Endodermal cell (in vitro differentiated cells): ENCODE measurements at regions not wholly inside any gene's neighbourhood (a gene's known extent, or its start where the extent isn't known, plus 50 kb on each side); places are given as distances from the start of the nearest gene placed in this dataset.

ENCODE experiments used
- DNase-seq: peaks from one replicate; pipeline ENCODE4 v3.0.0-alpha.2; 2017
- H3K27ac ChIP-seq: 2 replicates; pipeline ENCODE4 v1.5.1; 2013; ENCODE audit warnings: mild to moderate bottlenecking, low read depth, low read length, moderate library complexity
- H3K27me3 ChIP-seq: 2 replicates; pipeline ENCODE4 v1.6.1; 2013; ENCODE audit warnings: mild to moderate bottlenecking, low read length, moderate library complexity; ENCODE audit not compliant: insufficient read depth, control insufficient read depth, poor library complexity, severe bottlenecking
- H3K36me3 ChIP-seq: 2 replicates; pipeline ENCODE4 v1.7.0; 2013; ENCODE audit warnings: mild to moderate bottlenecking, low read length, moderate library complexity; ENCODE audit not compliant: control insufficient read depth, insufficient read depth
- H3K4me1 ChIP-seq: one replicate; pipeline ENCODE4 v1.7.0; 2013; ENCODE audit warnings: low read length; ENCODE audit not compliant: control insufficient read depth, insufficient read depth
- H3K4me3 ChIP-seq: 2 replicates; pipeline ENCODE4 v1.5.1; 2013; ENCODE audit warnings: mild to moderate bottlenecking, low read length, moderate library complexity
- H3K9ac ChIP-seq: 2 replicates; pipeline ENCODE4 v1.6.1; 2013; ENCODE audit warnings: mild to moderate bottlenecking, low read length, moderate library complexity; ENCODE audit not compliant: poor library complexity, severe bottlenecking; ENCODE audit errors: extremely low read depth
- H3K9me3 ChIP-seq: 2 replicates; pipeline ENCODE4 v1.6.1; 2013; ENCODE audit warnings: mild to moderate bottlenecking, low read length, moderate library complexity; ENCODE audit not compliant: control insufficient read depth
- H3K27ac Mint-ChIP-seq: 2 replicates; pipeline ENCODE4 v1.8.0; 2020; ENCODE audit warnings: mixed read lengths
- H3K27me3 Mint-ChIP-seq: 2 replicates; pipeline ENCODE4 v1.8.0; 2021; ENCODE audit warnings: mild to moderate bottlenecking, mixed read lengths; ENCODE audit not compliant: insufficient read depth
- H3K36me3 Mint-ChIP-seq: 2 replicates; pipeline ENCODE4 v1.8.0; 2020; ENCODE audit warnings: low read depth, mixed read lengths
- H3K4me1 Mint-ChIP-seq: 2 replicates; pipeline ENCODE4 v1.8.0; 2020; ENCODE audit warnings: mixed read lengths
- H3K4me3 Mint-ChIP-seq: 2 replicates; pipeline ENCODE4 v1.8.0; 2020; ENCODE audit warnings: mild to moderate bottlenecking, moderate library complexity, mixed read lengths
- H3K9me3 Mint-ChIP-seq: 2 replicates; pipeline ENCODE4 v1.8.0; 2020; ENCODE audit warnings: mild to moderate bottlenecking, mixed read lengths
- WGBS, 2 experiments: methylation state at CpG; one replicate each; pipeline versions ENCODE4 v1.1.5 to v1.1.7; 2013; ENCODE audit warnings: missing lambda C conversion rate in 2 of 2, mixed read lengths in 1 of 2; ENCODE audit not compliant: insufficient coverage in 1 of 2, insufficient read length in 1 of 2; 5-methylcytosine and 5-hydroxymethylcytosine counted together
- TF ChIP-seq, protein P1 (sequence below): fragments of 200-600 bp; sonication (generic); conservative IDR thresholded peaks from 2 replicates; pipeline ENCODE4 v1.5.0; 2021; ENCODE audit warnings: antibody characterized with exemption, mild to moderate bottlenecking

DNA sequence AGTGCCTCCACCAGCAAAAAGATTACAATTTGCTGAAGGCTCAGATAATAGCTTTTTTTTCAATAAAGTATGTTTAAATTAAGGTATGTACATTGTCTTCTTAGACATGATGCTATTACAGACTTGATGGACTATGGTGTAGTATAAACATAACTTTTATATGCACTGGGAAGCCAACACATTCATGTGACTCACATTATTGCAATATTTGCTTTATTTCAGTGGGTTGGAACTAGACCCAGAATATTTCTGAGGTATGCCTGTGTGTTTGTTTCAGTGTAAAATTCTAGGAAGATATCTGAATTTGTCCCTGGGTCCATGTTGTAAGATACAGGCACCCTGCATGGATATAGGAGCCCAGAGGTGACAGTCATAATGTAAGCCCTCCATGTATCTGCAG is 120.0 kb upstream of the BDNF start:
- DNase-seq, result no peak
- TF ChIP-seq, protein P1, sequence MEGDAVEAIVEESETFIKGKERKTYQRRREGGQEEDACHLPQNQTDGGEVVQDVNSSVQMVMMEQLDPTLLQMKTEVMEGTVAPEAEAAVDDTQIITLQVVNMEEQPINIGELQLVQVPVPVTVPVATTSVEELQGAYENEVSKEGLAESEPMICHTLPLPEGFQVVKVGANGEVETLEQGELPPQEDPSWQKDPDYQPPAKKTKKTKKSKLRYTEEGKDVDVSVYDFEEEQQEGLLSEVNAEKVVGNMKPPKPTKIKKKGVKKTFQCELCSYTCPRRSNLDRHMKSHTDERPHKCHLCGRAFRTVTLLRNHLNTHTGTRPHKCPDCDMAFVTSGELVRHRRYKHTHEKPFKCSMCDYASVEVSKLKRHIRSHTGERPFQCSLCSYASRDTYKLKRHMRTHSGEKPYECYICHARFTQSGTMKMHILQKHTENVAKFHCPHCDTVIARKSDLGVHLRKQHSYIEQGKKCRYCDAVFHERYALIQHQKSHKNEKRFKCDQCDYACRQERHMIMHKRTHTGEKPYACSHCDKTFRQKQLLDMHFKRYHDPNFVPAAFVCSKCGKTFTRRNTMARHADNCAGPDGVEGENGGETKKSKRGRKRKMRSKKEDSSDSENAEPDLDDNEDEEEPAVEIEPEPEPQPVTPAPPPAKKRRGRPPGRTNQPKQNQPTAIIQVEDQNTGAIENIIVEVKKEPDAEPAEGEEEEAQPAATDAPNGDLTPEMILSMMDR, result no peak
- Histone ChIP-seq H3K4me3 (no peak overlapping the region), H3K9ac (no peak overlapping the region), H3K27me3 (peaks cover 38% of the 10 kb centered on the region), H3K36me3 (no peaks in the 10 kb centered on the region), H3K27ac (no peak overlapping the region), H3K4me1 (peaks cover 6% of the 10 kb centered on the region), H3K9me3 (no peaks in the 10 kb centered on the region)
- H3K4me1 Mint-ChIP-seq, result no peaks in the 10 kb centered on the region
- peaks cover 26% of the 10 kb centered on the region for H3K27me3 Mint-ChIP-seq
- H3K36me3 Mint-ChIP-seq, result no peaks in the 10 kb centered on the region
- no peak overlapping the region for H3K4me3 Mint-ChIP-seq
- H3K9me3 Mint-ChIP-seq, result no peaks in the 10 kb centered on the region
- H3K27ac Mint-ChIP-seq, result no peak overlapping the region

DNA sequence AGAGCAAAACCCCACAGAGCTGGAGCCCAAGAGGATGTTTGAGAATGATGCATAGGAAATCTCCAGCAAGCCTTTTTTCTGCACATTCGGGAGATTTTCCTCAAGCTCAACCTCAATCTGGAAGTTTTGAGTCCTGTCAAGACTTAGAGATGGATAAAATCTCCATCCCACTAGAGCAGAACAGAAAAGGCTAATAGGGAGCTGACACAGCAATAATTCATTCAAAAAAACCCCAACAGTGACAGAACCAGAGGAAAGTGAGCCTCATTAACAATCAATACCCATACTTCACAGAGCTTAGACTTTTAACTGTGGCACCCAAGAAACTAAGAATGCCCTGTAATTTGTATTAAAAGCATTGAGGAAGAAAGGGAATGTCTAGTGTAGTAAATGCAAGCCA is 115.9 kb upstream of the BDNF start:
- TF ChIP-seq, protein P1, result no peak
- no peak overlapping the region for H3K9ac ChIP-seq
- H3K4me3 ChIP-seq, result no peak overlapping the region
- H3K27me3 ChIP-seq, result peaks cover 77% of the 10 kb centered on the region
- H3K27ac Mint-ChIP-seq, result no peak overlapping the region
- H3K27ac ChIP-seq, result no peak overlapping the region
- no peaks in the 10 kb centered on the region for H3K36me3 Mint-ChIP-seq
- H3K4me1 ChIP-seq, result peaks cover 6% of the 10 kb centered on the region
- H3K9me3 Mint-ChIP-seq, result no peaks in the 10 kb centered on the region
- peaks cover 61% of the 10 kb centered on the region for H3K27me3 Mint-ChIP-seq
- DNase-seq, result no peak
- H3K36me3 ChIP-seq, result no peaks in the 10 kb centered on the region
- WGBS, 2 experiments, result 93 to 100% methylated on average over 1 of the region's 1 CpG
- no peak overlapping the region for H3K4me3 Mint-ChIP-seq
- no peaks in the 10 kb centered on the region for H3K4me1 Mint-ChIP-seq
- H3K9me3 ChIP-seq, result no peaks in the 10 kb centered on the region

DNA sequence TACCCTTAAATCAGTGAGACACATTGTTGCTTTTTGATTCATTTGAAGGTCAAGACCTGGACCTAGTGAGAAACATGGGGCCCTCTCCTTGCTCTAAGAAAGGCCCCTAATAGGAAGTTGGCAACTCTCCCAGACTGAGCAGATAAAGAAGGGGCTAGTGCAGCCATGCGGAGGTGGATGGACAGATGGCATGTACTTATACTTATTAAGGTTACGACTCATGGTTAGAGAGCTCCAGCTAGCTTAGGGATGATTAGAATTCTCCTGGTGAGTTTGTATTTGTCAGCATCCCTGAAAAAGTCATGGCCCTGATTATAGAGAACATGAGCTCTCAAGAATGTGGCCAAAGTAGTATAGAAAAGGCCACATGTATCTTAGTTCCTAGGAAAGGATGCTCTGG is 112.1 kb upstream of the BDNF start:
- Mint-ChIP-seq H3K4me1 (no peaks in the 10 kb centered on the region), H3K36me3 (no peaks in the 10 kb centered on the region), H3K27ac (no peak overlapping the region), H3K9me3 (no peaks in the 10 kb centered on the region), H3K27me3 (peaks cover 78% of the 10 kb centered on the region), H3K4me3 (no peak overlapping the region)
- Histone ChIP-seq H3K27me3 (peaks cover 86% of the 10 kb centered on the region), H3K4me1 (no peaks in the 10 kb centered on the region), H3K27ac (no peak overlapping the region), H3K36me3 (no peaks in the 10 kb centered on the region), H3K9ac (no peak overlapping the region), H3K9me3 (no peaks in the 10 kb centered on the region), H3K4me3 (no peak overlapping the region)
- 92 to 94% methylated on average over 2 of the region's 2 CpGs for WGBS, 2 experiments
- no peak for DNase-seq
- TF ChIP-seq, protein P1, result no peak
